ENCODE measurements at regions not wholly inside any gene's neighbourhood (a gene's known extent, or its start where the extent isn't known, plus 50 kb on each side); places are given as distances from the start of the nearest gene placed in this dataset.

DNA sequence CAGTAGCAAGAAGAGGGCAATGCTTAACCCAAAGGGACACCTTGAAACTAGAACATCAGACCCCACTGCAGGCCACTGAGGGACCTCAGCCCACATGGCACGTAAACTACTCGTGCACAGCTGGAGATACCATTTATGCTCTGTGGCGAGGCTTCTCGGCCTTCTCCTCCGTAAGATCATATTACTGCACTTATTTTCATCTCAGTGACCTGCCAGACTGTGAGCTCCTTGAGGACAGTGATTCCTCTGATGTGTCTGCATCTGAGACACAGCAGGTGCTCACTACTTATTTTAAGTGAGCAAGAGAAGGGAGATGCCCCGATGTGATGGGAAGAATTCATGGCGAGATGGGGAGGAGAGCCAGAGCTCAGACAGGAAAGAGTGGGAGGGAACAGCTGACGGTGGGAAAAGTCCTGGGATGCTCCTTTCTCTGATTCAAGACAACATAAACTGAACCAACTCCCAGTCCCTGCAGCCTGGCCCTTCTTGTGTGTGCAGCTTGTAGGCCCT lies 137.6 kb downstream of the RPLP1 start:
- CTCF ChIA-PET, result no interaction called here
- H3K27me3 ChIP-seq (ENCODE audit: control insufficient read depth, insufficient read depth, low read length), result no peaks in the 10 kb centered on the region
- ATAC-seq, result no peak
- intact Hi-C loops (cut with micrococcal nuclease; ENCODE audit: unreplicated experiment), result loop anchor here (10.0 kb wide), 2 partner anchors 135 to 1665 kb away; no protein-coding TSS in a partner anchor
- peaks cover 29% of the 10 kb centered on the region for H3K4me1 ChIP-seq (ENCODE audit: control insufficient read depth, insufficient read depth, low read length)
- no peak overlapping the region for H3K4me3 ChIP-seq (ENCODE audit: low read depth in 2 of 2, low read length in 2 of 2)
- POLR2A ChIA-PET, result no interaction called here
- TF ChIP-seq, protein P1, sequence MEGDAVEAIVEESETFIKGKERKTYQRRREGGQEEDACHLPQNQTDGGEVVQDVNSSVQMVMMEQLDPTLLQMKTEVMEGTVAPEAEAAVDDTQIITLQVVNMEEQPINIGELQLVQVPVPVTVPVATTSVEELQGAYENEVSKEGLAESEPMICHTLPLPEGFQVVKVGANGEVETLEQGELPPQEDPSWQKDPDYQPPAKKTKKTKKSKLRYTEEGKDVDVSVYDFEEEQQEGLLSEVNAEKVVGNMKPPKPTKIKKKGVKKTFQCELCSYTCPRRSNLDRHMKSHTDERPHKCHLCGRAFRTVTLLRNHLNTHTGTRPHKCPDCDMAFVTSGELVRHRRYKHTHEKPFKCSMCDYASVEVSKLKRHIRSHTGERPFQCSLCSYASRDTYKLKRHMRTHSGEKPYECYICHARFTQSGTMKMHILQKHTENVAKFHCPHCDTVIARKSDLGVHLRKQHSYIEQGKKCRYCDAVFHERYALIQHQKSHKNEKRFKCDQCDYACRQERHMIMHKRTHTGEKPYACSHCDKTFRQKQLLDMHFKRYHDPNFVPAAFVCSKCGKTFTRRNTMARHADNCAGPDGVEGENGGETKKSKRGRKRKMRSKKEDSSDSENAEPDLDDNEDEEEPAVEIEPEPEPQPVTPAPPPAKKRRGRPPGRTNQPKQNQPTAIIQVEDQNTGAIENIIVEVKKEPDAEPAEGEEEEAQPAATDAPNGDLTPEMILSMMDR (IDR thresholded peaks at IDR 0.05), result no peak
- TF ChIP-seq POLR2AphosphoS5 (IDR thresholded peaks at IDR 0.05; ENCODE audit: low read depth, low read length), result no peak
- no peak for TF ChIP-seq SIN3A (IDR thresholded peaks at IDR 0.05; ENCODE audit: borderline replicate concordance, insufficient read depth, low read depth, low read length)
- no peak for TF ChIP-seq REST (IDR thresholded peaks at IDR 0.05; ENCODE audit: insufficient read depth in 1 of 2, low read depth in 2 of 2, low read length in 1 of 2)
- TF ChIP-seq TCF7L2 (IDR thresholded peaks at IDR 0.05; ENCODE audit: low read depth, low read length), result no peak
- in situ Hi-C loops (cut with HindIII; ENCODE audit: low pct_unique_long_range_greater_than_20kb, low sequenced_read_pairs), result no loop called here
- no peaks in the 10 kb centered on the region for H3K36me3 ChIP-seq (ENCODE audit: control insufficient read depth, insufficient read depth, low read length)
- BruUV-seq (replicated peaks), result no TSS peak
- no peak overlapping the region for H3K27ac ChIP-seq (ENCODE audit: low read length)
- DNase-seq (ENCODE audit: low read depth, low spot score), result no peak
- H3K9me3 ChIP-seq (ENCODE audit: control insufficient read depth, insufficient read depth, low read depth, low read length), result no peaks in the 10 kb centered on the region

DNA sequence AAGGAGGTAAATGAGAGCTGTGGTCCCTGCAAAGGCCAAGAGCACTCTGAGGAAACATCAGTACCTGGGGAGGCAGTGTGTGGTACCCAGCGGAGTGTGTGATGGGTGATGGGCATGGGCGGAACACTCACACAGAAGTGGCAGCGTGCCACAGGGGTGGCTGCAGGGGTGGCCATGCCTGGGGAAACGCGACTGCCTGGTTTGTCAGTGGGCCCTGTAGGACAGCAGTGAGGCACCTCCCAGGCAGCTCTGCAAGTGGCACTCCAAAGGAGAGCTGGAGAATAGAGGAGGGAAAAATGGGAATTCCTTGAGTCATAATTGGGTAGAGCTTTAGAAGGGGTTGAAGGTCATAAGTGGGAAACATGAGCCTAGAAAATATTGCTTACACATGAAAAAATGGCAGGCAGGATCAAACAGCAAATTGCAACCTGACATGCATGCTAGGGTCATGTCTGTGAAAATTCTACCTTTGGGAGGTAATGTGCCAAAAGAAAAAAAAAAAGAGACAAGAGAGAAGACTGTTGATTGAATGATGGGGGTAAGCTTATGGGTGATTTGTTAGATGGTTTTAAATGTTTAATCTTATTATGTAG lies 138.4 kb downstream of the RPLP1 start:
- Histone ChIP-seq H3K9me3 (ENCODE audit: control insufficient read depth, insufficient read depth, low read depth, low read length) (no peaks in the 10 kb centered on the region), H3K27ac (ENCODE audit: low read length) (peak overlapping the region; percentile 51; the same call in 1 of the 2 replicates), H3K4me3 (ENCODE audit: low read depth in 2 of 2, low read length in 2 of 2) (no peak overlapping the region), H3K4me1 (ENCODE audit: control insufficient read depth, insufficient read depth, low read length) (peaks cover 36% of the 10 kb centered on the region), H3K36me3 (ENCODE audit: control insufficient read depth, insufficient read depth, low read length) (no peaks in the 10 kb centered on the region), H3K27me3 (ENCODE audit: control insufficient read depth, insufficient read depth, low read length) (no peaks in the 10 kb centered on the region)
- TF ChIP-seq REST (IDR thresholded peaks at IDR 0.05; ENCODE audit: insufficient read depth in 1 of 2, low read depth in 2 of 2, low read length in 1 of 2) (no peak), SIN3A (IDR thresholded peaks at IDR 0.05; ENCODE audit: borderline replicate concordance, insufficient read depth, low read depth, low read length) (no peak), POLR2AphosphoS5 (IDR thresholded peaks at IDR 0.05; ENCODE audit: low read depth, low read length) (no peak), TCF7L2 (IDR thresholded peaks at IDR 0.05; ENCODE audit: low read depth, low read length) (no peak)
- TF ChIP-seq, protein P1 (IDR thresholded peaks at IDR 0.05), result no peak
- BruUV-seq (replicated peaks), result no TSS peak
- in situ Hi-C loops (cut with HindIII; ENCODE audit: low pct_unique_long_range_greater_than_20kb, low sequenced_read_pairs) (no loop called here), intact Hi-C loops (cut with micrococcal nuclease; ENCODE audit: unreplicated experiment) (loop anchor here (10.0 kb wide), 2 partner anchors 134 to 1666 kb away; no protein-coding TSS in a partner anchor)
- no peak for ATAC-seq
- ChIA-PET CTCF (interaction anchor here (0.7 to 1.0 kb wide), 2 partner anchors 9 to 917 kb away, joined by 3 read pairs; no protein-coding TSS in a partner anchor), POLR2A (interaction anchor here (0.6 kb wide), 1 partner anchor 719 kb away, joined by 5 read pairs; no protein-coding TSS in a partner anchor)
- no peak for DNase-seq (ENCODE audit: low read depth, low spot score)
